GM23338 (cell line): ENCODE measurements at regions not wholly inside any gene's neighbourhood (a gene's known extent, or its start where the extent isn't known, plus 50 kb on each side); places are given as distances from the start of the nearest gene placed in this dataset.

ENCODE experiments used
- ATAC-seq: fragments of 200-7000 bp; cut with Tn5 transposase; 3 replicates; pipeline ENCODE4 v1.9.1; 2020
- DNase-seq: peaks from one replicate; pipeline ENCODE4 v3.0.0-alpha.2; 2015; ENCODE audit warnings: low spot score
- H2AFZ ChIP-seq: fragments of 200-600 bp; sonication (generic); 2 replicates; pipeline ENCODE4 v1.8.0; 2016; ENCODE audit warnings: antibody characterized with exemption, mild to moderate bottlenecking, moderate library complexity
- H3F3A ChIP-seq: fragments of 200-600 bp; sonication (generic); replicated peaks from 2 replicates; pipeline ENCODE4 v1.8.0; 2017; ENCODE audit warnings: antibody characterized with exemption, mixed run types, low read depth
- H3K27ac ChIP-seq: fragments of 200-600 bp; sonication (generic); 2 replicates; pipeline ENCODE4 v1.6.1; 2016; ENCODE audit warnings: low read depth
- H3K27me3 ChIP-seq: fragments of 200-600 bp; sonication (generic); 2 replicates; pipeline ENCODE4 v1.8.0; 2016; ENCODE audit warnings: mild to moderate bottlenecking, mixed run types, moderate library complexity; ENCODE audit not compliant: insufficient read depth
- H3K36me3 ChIP-seq: fragments of 200-600 bp; sonication (generic); 2 replicates; pipeline ENCODE4 v1.8.0; 2016; ENCODE audit warnings: mild to moderate bottlenecking; ENCODE audit not compliant: insufficient read depth
- H3K4me1 ChIP-seq: fragments of 200-600 bp; sonication (generic); 2 replicates; pipeline ENCODE4 v1.8.0; 2016; ENCODE audit warnings: mild to moderate bottlenecking, moderate library complexity; ENCODE audit not compliant: insufficient read depth
- H3K4me2 ChIP-seq: fragments of 200-600 bp; sonication (generic); 2 replicates; pipeline ENCODE4 v1.7.1; 2017; ENCODE audit warnings: mixed run types
- H3K4me3 ChIP-seq: fragments of 200-600 bp; sonication (generic); 2 replicates; pipeline ENCODE4 v1.6.1; 2016; ENCODE audit warnings: mixed run types
- H3K79me2 ChIP-seq: fragments of 200-600 bp; sonication (generic); replicated peaks from 2 replicates; pipeline ENCODE4 v1.8.0; 2017; ENCODE audit warnings: mild to moderate bottlenecking; ENCODE audit not compliant: insufficient read depth
- H3K9me2 ChIP-seq: fragments of 200-600 bp; sonication (generic); 2 replicates; pipeline ENCODE4 v1.8.0; 2017; ENCODE audit not compliant: insufficient read depth
- H4K20me1 ChIP-seq: fragments of 200-600 bp; sonication (generic); replicated peaks from 2 replicates; pipeline ENCODE4 v1.8.0; 2017; ENCODE audit warnings: mild to moderate bottlenecking; ENCODE audit not compliant: insufficient read depth
- H3K27ac Mint-ChIP-seq: 2 replicates; pipeline ENCODE4 v1.8.0; 2020; ENCODE audit warnings: inconsistent platforms, mild to moderate bottlenecking, moderate library complexity, mixed read lengths
- H3K27me3 Mint-ChIP-seq: 3 replicates; pipeline ENCODE4 v1.8.0; 2022; ENCODE audit warnings: low read depth, mild to moderate bottlenecking, moderate library complexity, mixed read lengths, inconsistent platforms; ENCODE audit not compliant: insufficient read depth, poor library complexity
- H3K36me3 Mint-ChIP-seq: 3 replicates; pipeline ENCODE4 v1.8.0; 2021; ENCODE audit warnings: low read depth, mild to moderate bottlenecking, inconsistent platforms, moderate library complexity, mixed read lengths
- H3K4me1 Mint-ChIP-seq: 3 replicates; pipeline ENCODE4 v1.8.0; 2020; ENCODE audit warnings: mild to moderate bottlenecking, inconsistent platforms, mixed read lengths
- H3K4me3 Mint-ChIP-seq: 3 replicates; pipeline ENCODE4 v1.8.0; 2021; ENCODE audit warnings: moderate library complexity, mild to moderate bottlenecking, inconsistent platforms, mixed read lengths
- H3K9me3 Mint-ChIP-seq: 3 replicates; pipeline ENCODE4 v1.8.0; 2020; ENCODE audit warnings: moderate library complexity, mild to moderate bottlenecking, inconsistent platforms, mixed read lengths
- EZH2 ChIP-seq: fragments of 200-600 bp; sonication (generic); IDR thresholded peaks from one replicate; pipeline ENCODE4 v1.8.0; 2017; ENCODE audit warnings: antibody characterized with exemption, mild to moderate bottlenecking, low read depth; ENCODE audit not compliant: unreplicated experiment
- EZH2phosphoT487 ChIP-seq: fragments of 200-600 bp; sonication (generic); IDR thresholded peaks from one replicate; pipeline ENCODE4 v1.8.1; 2018; ENCODE audit warnings: antibody characterized with exemption; ENCODE audit not compliant: unreplicated experiment
- NANOG ChIP-seq: IDR thresholded peaks from 2 replicates; pipeline ENCODE4 v1.6.1; 2016; ENCODE audit warnings: antibody characterized with exemption, borderline replicate concordance
- POLR2AphosphoS5 ChIP-seq: IDR thresholded peaks from 2 replicates; pipeline ENCODE4 v1.6.1; 2016; ENCODE audit warnings: antibody characterized with exemption, low read depth
- STAT1 ChIP-seq: IDR thresholded peaks from one replicate; pipeline ENCODE4 v1.6.1; 2016; ENCODE audit warnings: antibody characterized with exemption; ENCODE audit not compliant: unreplicated experiment
- ZNF114 ChIP-seq: fragments of 250-450 bp; sonication (Bioruptor Pico); IDR thresholded peaks from 2 replicates; pipeline ENCODE4 v1.5.0; 2020; ENCODE audit warnings: mild to moderate bottlenecking, moderate library complexity
- TF ChIP-seq, protein P1 (sequence below): fragments of 250-450 bp; sonication (Bioruptor Pico); IDR thresholded peaks from 2 replicates; pipeline ENCODE4 v1.5.0; 2020; ENCODE audit warnings: mild to moderate bottlenecking, moderate library complexity
- TF ChIP-seq, protein P2 (sequence below): IDR thresholded peaks from 2 replicates; pipeline ENCODE4 v1.6.1; 2016; ENCODE audit warnings: antibody characterized with exemption

DNA sequence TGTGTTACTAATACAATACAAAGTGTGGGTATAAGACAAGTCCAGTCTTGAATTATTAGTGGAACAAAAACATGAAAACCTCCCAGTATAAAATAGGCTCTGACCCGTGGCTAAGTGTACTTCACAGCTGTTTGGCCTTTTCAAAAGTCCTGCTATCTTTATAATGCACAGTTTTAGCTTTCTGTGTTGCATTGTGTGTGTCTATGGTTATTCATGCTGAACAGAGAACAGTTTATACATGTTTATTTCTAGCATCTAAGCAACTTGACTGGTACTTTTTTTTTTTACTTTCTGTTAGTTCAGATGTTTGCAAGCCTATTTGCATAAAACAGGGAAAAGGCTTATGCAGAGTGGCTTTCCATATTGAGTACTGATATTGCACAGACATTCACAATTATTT, 119.2 kb upstream of the CCN2 start (continued):
- TF ChIP-seq, protein P1, sequence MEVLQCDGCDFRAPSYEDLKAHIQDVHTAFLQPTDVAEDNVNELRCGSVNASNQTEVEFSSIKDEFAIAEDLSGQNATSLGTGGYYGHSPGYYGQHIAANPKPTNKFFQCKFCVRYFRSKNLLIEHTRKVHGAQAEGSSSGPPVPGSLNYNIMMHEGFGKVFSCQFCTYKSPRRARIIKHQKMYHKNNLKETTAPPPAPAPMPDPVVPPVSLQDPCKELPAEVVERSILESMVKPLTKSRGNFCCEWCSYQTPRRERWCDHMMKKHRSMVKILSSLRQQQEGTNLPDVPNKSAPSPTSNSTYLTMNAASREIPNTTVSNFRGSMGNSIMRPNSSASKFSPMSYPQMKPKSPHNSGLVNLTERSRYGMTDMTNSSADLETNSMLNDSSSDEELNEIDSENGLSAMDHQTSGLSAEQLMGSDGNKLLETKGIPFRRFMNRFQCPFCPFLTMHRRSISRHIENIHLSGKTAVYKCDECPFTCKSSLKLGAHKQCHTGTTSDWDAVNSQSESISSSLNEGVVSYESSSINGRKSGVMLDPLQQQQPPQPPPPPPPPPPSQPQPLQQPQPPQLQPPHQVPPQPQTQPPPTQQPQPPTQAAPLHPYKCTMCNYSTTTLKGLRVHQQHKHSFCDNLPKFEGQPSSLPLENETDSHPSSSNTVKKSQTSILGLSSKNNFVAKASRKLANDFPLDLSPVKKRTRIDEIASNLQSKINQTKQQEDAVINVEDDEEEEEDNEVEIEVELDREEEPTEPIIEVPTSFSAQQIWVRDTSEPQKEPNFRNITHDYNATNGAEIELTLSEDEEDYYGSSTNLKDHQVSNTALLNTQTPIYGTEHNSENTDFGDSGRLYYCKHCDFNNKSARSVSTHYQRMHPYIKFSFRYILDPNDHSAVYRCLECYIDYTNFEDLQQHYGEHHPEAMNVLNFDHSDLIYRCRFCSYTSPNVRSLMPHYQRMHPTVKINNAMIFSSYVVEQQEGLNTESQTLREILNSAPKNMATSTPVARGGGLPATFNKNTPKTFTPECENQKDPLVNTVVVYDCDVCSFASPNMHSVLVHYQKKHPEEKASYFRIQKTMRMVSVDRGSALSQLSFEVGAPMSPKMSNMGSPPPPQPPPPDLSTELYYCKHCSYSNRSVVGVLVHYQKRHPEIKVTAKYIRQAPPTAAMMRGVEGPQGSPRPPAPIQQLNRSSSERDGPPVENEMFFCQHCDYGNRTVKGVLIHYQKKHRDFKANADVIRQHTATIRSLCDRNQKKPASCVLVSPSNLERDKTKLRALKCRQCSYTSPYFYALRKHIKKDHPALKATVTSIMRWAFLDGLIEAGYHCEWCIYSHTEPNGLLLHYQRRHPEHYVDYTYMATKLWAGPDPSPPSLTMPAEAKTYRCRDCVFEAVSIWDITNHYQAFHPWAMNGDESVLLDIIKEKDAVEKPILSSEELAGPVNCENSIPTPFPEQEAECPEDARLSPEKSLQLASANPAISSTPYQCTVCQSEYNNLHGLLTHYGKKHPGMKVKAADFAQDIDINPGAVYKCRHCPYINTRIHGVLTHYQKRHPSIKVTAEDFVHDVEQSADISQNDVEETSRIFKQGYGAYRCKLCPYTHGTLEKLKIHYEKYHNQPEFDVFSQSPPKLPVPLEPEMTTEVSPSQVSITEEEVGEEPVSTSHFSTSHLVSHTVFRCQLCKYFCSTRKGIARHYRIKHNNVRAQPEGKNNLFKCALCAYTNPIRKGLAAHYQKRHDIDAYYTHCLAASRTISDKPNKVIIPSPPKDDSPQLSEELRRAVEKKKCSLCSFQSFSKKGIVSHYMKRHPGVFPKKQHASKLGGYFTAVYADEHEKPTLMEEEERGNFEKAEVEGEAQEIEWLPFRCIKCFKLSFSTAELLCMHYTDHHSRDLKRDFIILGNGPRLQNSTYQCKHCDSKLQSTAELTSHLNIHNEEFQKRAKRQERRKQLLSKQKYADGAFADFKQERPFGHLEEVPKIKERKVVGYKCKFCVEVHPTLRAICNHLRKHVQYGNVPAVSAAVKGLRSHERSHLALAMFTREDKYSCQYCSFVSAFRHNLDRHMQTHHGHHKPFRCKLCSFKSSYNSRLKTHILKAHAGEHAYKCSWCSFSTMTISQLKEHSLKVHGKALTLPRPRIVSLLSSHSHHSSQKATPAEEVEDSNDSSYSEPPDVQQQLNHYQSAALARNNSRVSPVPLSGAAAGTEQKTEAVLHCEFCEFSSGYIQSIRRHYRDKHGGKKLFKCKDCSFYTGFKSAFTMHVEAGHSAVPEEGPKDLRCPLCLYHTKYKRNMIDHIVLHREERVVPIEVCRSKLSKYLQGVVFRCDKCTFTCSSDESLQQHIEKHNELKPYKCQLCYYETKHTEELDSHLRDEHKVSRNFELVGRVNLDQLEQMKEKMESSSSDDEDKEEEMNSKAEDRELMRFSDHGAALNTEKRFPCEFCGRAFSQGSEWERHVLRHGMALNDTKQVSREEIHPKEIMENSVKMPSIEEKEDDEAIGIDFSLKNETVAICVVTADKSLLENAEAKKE (CRISPR knock-in tag): no peak
- no peak for TF ChIP-seq POLR2AphosphoS5

DNA sequence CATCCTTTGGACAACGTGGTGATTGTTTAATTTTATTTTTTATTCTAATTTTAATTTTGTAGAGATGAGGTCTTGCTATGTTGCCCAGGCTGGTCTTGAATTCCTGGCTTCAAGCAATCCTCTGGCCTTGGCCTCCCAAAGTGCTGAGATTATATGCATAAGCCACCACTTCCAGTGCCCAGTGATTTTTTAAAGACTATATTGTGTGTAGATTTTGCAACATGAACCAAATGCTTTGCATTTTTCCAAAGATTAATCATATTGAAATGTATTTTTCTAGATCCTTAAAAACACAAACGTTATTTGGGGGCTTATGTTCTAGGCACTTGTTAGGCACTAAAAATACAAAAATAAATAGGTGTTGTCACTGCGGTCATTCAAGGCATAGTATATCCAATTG, 117.6 kb upstream of the CCN2 start:
- H3K27me3 Mint-ChIP-seq: no peaks in the 10 kb centered on the region
- no peak overlapping the region for H3K4me2 ChIP-seq
- H3F3A ChIP-seq: no peaks in the 10 kb centered on the region
- H3K36me3 Mint-ChIP-seq: no peaks in the 10 kb centered on the region
- no peaks in the 10 kb centered on the region for H3K9me3 Mint-ChIP-seq
- H4K20me1 ChIP-seq: no peaks in the 10 kb centered on the region
- H3K4me3 Mint-ChIP-seq: no peak overlapping the region
- H3K4me1 ChIP-seq: no peaks in the 10 kb centered on the region
- no peaks in the 10 kb centered on the region for H3K27me3 ChIP-seq
- H3K27ac ChIP-seq: no peak overlapping the region
- no peaks in the 10 kb centered on the region for H3K36me3 ChIP-seq
- H3K9me2 ChIP-seq: no peaks in the 10 kb centered on the region; the same call in 1 of the 2 replicates
- ATAC-seq (no peak), DNase-seq (no peak)
- H2AFZ ChIP-seq: no peak overlapping the region
- H3K79me2 ChIP-seq: no peaks in the 10 kb centered on the region
- no peak overlapping the region for H3K4me3 ChIP-seq
- H3K4me1 Mint-ChIP-seq: no peaks in the 10 kb centered on the region; the same call in 2 of the 3 replicates
- H3K27ac Mint-ChIP-seq: no peak overlapping the region
- TF ChIP-seq NANOG (no peak), ZNF114 (CRISPR knock-in tag) (no peak), EZH2phosphoT487 (no peak), EZH2 (no peak), STAT1 (no peak)
- TF ChIP-seq, protein P1 (CRISPR knock-in tag): no peak
- TF ChIP-seq, protein P2, sequence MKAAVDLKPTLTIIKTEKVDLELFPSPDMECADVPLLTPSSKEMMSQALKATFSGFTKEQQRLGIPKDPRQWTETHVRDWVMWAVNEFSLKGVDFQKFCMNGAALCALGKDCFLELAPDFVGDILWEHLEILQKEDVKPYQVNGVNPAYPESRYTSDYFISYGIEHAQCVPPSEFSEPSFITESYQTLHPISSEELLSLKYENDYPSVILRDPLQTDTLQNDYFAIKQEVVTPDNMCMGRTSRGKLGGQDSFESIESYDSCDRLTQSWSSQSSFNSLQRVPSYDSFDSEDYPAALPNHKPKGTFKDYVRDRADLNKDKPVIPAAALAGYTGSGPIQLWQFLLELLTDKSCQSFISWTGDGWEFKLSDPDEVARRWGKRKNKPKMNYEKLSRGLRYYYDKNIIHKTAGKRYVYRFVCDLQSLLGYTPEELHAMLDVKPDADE: no peak
